WTC11 (cell line): ENCODE measurements at regions not wholly inside any gene's neighbourhood (a gene's known extent, or its start where the extent isn't known, plus 50 kb on each side); places are given as distances from the start of the nearest gene placed in this dataset.

Experiments used
- ATAC-seq: fragments of 200-7000 bp; cut with Tn5 transposase; 2 replicates; pipeline ENCODE4 v1.10.0; 2021; ENCODE audit warnings: mild to moderate bottlenecking, moderate library complexity
- CTCF ChIA-PET: fragments of 300-600 bp; sonication (Branson Sonifier 250); formaldehyde crosslinking; loops from one replicate; lab custom pipeline; 2021; ENCODE audit warnings: antibody characterized with exemption; lab: Charles Lee
- POLR2A ChIA-PET: fragments of 350-600 bp; sonication (Branson Sonifier 250); formaldehyde crosslinking; loops from one replicate; lab custom pipeline; 2021; ENCODE audit warnings: antibody characterized with exemption; lab: Charles Lee
- DNase-seq: peaks from one replicate; pipeline ENCODE4 v3.0.0; 2021; ENCODE audit warnings: low spot score
- H3K27ac Mint-ChIP-seq: 2 replicates; pipeline ENCODE4 v1.8.0; 2021; ENCODE audit warnings: mixed read lengths
- H3K27me3 Mint-ChIP-seq: 2 replicates; pipeline ENCODE4 v1.8.0; 2021; ENCODE audit warnings: low read depth, mild to moderate bottlenecking, moderate library complexity, mixed read lengths
- H3K36me3 Mint-ChIP-seq: 2 replicates; pipeline ENCODE4 v1.8.0; 2021; ENCODE audit warnings: mixed read lengths
- H3K4me1 Mint-ChIP-seq: 2 replicates; pipeline ENCODE4 v1.8.0; 2022; ENCODE audit warnings: mixed read lengths
- H3K4me3 Mint-ChIP-seq: 2 replicates; pipeline ENCODE4 v1.8.0; 2021; ENCODE audit warnings: mild to moderate bottlenecking, moderate library complexity, mixed read lengths
- H3K9me3 Mint-ChIP-seq: 2 replicates; pipeline ENCODE4 v1.8.0; 2021; ENCODE audit warnings: mixed read lengths
- AFF4 ChIP-seq: sonication (generic); formaldehyde crosslinking; IDR thresholded peaks from 2 replicates; pipeline ENCODE4 v1.8.1; 2023; ENCODE audit warnings: mild to moderate bottlenecking, missing genetic modification reagents, borderline replicate concordance
- CDX4 ChIP-seq: fragments of 250-450 bp; sonication (Bioruptor Pico); IDR thresholded peaks from 2 replicates; pipeline ENCODE4 v1.9.0; 2021; ENCODE audit warnings: moderate library complexity, mild to moderate bottlenecking, inconsistent platforms, borderline replicate concordance
- CTCF ChIP-seq: fragments of 200-600 bp; IDR thresholded peaks from 2 replicates; pipeline ENCODE4 v1.8.0; 2022; ENCODE audit warnings: antibody characterized with exemption
- ERG ChIP-seq: fragments of 250-450 bp; sonication (Bioruptor Pico); IDR thresholded peaks from 2 replicates; pipeline ENCODE4 v1.8.0; 2021; ENCODE audit warnings: mild to moderate bottlenecking
- FOXJ3 ChIP-seq: sonication (generic); formaldehyde crosslinking; IDR thresholded peaks from 2 replicates; pipeline ENCODE4 v1.9.0; 2021; ENCODE audit warnings: missing genetic modification reagents, mild to moderate bottlenecking, borderline replicate concordance
- GTF2I ChIP-seq: fragments of 250-450 bp; sonication (Bioruptor Pico); conservative IDR thresholded peaks from 2 replicates; pipeline ENCODE4 v1.4.0; 2021; ENCODE audit warnings: mild to moderate bottlenecking
- JAZF1 ChIP-seq: fragments of 250-450 bp; sonication (Bioruptor Pico); IDR thresholded peaks from 2 replicates; pipeline ENCODE4 v1.9.0; 2021; ENCODE audit warnings: moderate library complexity, mild to moderate bottlenecking, inconsistent platforms
- MAX ChIP-seq: sonication (generic); formaldehyde crosslinking; IDR thresholded peaks from 2 replicates; pipeline ENCODE4 v1.8.0; 2022; ENCODE audit warnings: mild to moderate bottlenecking, missing genetic modification reagents
- NFE2L1 ChIP-seq: sonication (generic); formaldehyde crosslinking; IDR thresholded peaks from 2 replicates; pipeline ENCODE4 v1.8.1; 2023; ENCODE audit warnings: missing genetic modification reagents
- OVOL2 ChIP-seq: fragments of 250-450 bp; sonication (Bioruptor Pico); IDR thresholded peaks from 2 replicates; pipeline ENCODE4 v1.9.0; 2021; ENCODE audit warnings: mild to moderate bottlenecking, borderline replicate concordance
- SMAD3 ChIP-seq: sonication (generic); formaldehyde crosslinking; IDR thresholded peaks from 2 replicates; pipeline ENCODE4 v1.8.0; 2022; ENCODE audit warnings: missing genetic modification reagents, mild to moderate bottlenecking, borderline replicate concordance
- SMAD4 ChIP-seq: sonication (generic); formaldehyde crosslinking; IDR thresholded peaks from 2 replicates; pipeline ENCODE4 v1.8.0; 2022; ENCODE audit warnings: mild to moderate bottlenecking, missing genetic modification reagents
- SOX15 ChIP-seq: fragments of 250-450 bp; sonication (Bioruptor Pico); IDR thresholded peaks from 2 replicates; pipeline ENCODE4 v1.9.0; 2021; ENCODE audit warnings: mild to moderate bottlenecking
- STAT6 ChIP-seq: sonication (generic); formaldehyde crosslinking; conservative IDR thresholded peaks from 2 replicates; pipeline ENCODE4 v1.8.1; 2023; ENCODE audit warnings: mild to moderate bottlenecking, low read depth, missing genetic modification reagents, moderate library complexity
- TP53 ChIP-seq: sonication (generic); formaldehyde crosslinking; IDR thresholded peaks from 2 replicates; pipeline ENCODE4 v1.8.1; 2023; ENCODE audit warnings: mild to moderate bottlenecking, missing genetic modification reagents
- ZBTB21 ChIP-seq: sonication (generic); formaldehyde crosslinking; IDR thresholded peaks from 2 replicates; pipeline ENCODE4 v1.8.1; 2023; ENCODE audit warnings: mild to moderate bottlenecking, missing genetic modification reagents, borderline replicate concordance
- ZNF121 ChIP-seq: sonication (generic); formaldehyde crosslinking; IDR thresholded peaks from 2 replicates; pipeline ENCODE4 v1.8.0; 2023; ENCODE audit warnings: missing genetic modification reagents
- ZNF219 ChIP-seq: sonication (generic); formaldehyde crosslinking; IDR thresholded peaks from 2 replicates; pipeline ENCODE4 v1.8.0; 2023; ENCODE audit warnings: missing genetic modification reagents, mild to moderate bottlenecking, borderline replicate concordance

- DNase-seq = no peak
- ChIA-PET CTCF (interaction anchor here (0.6 to 2.3 kb wide), 15 partner anchors 11 to 149 kb away, joined by 3 to 8 read pairs (median 4); partner anchors contain the start of gene CYP26A1), POLR2A (no interaction called here)
- no peak for ATAC-seq
- Mint-ChIP-seq H3K4me3 (no peak overlapping the region), H3K36me3 (peaks cover 10% of the 10 kb centered on the region), H3K4me1 (peaks cover 17% of the 10 kb centered on the region), H3K27ac (no peak overlapping the region), H3K9me3 (peaks cover 10% of the 10 kb centered on the region)
- TF ChIP-seq JAZF1 (CRISPR knock-in tag) = no peak
- TF ChIP-seq OVOL2 (CRISPR knock-in tag) = no peak
- no peak for TF ChIP-seq ZNF121 (CRISPR knock-in tag)
- TF ChIP-seq STAT6 = no peak
- TF ChIP-seq, all 79 proteins: peak for 0
- peaks cover 21% of the 10 kb centered on the region for H3K27me3 Mint-ChIP-seq
Observed at GRCh38 chr10:93221521-93221920, 147.8 kb downstream of the CYP26A1 start.

GRCh38 chr10:93222211-93222754 is 148.6 kb downstream of the CYP26A1 start:
- Mint-ChIP-seq H3K4me3 (no peak overlapping the region), H3K27ac (no peak overlapping the region), H3K27me3 (peaks cover 22% of the 10 kb centered on the region), H3K9me3 (peaks cover 10% of the 10 kb centered on the region), H3K4me1 (peaks cover 17% of the 10 kb centered on the region), H3K36me3 (peaks cover 10% of the 10 kb centered on the region)
- DNase-seq (no peak), ATAC-seq (no peak)
- ChIA-PET POLR2A (no interaction called here), CTCF (interaction anchor here (1.1 to 2.6 kb wide), 5 partner anchors 14 to 142 kb away, joined by 3 to 7 read pairs (median 4); no protein-coding TSS in a partner anchor)
- no peak for TF ChIP-seq GTF2I
- no peak for TF ChIP-seq STAT6
- no peak for TF ChIP-seq TP53
- no peak for TF ChIP-seq SMAD3 (CRISPR knock-in tag)
- TF ChIP-seq ERG (CRISPR knock-in tag) = no peak
- TF ChIP-seq AFF4 (CRISPR knock-in tag) = no peak
- TF ChIP-seq ZBTB21 (CRISPR knock-in tag) = no peak
- no peak for TF ChIP-seq JAZF1 (CRISPR knock-in tag)
- TF ChIP-seq FOXJ3 (CRISPR knock-in tag) = no peak
- no peak for TF ChIP-seq NFE2L1 (CRISPR knock-in tag)
- TF ChIP-seq SOX15 (CRISPR knock-in tag) = no peak
- no peak for TF ChIP-seq CTCF
- TF ChIP-seq SMAD4 (CRISPR knock-in tag) = no peak
- no peak for TF ChIP-seq ZNF219
- no peak for TF ChIP-seq MAX (CRISPR knock-in tag)
- no peak for TF ChIP-seq CDX4 (CRISPR knock-in tag)
